GM18868 (cell line): ENCODE measurements at regions not wholly inside any gene's neighbourhood (a gene's known extent, or its start where the extent isn't known, plus 50 kb on each side); places are given as distances from the start of the nearest gene placed in this dataset.
"Not testable (repeated sequence)": the region's sequence is repeated elsewhere in the genome, so short reads cannot be mapped to it uniquely, and the experiment has no call there.

Experiments
- ATAC-seq: cut with Tn5 transposase; IDR thresholded peaks from one replicate; pipeline ENCODE4 v1.9.1; 2021; ENCODE audit warnings: mild to moderate bottlenecking, moderate library complexity; ENCODE audit not compliant: unreplicated experiment

DNA sequence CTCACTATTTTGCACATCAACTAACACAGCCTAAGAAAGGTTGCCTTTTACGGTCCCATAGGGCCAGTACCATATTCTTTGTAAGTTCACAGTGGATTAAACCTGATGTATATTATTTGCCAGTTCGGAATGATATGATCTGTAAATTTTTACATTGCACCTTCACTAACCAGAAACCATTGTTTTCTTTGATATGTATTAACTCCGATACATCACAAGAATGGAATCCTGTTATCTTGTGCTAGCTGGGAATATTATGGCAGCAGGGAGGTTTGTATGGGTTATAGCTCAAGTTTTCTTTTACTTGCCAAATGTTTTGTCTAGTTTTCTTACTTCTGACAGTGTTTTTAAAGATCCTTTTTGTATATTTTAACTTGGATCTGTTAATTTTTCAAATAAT is 51.4 kb upstream of the S1PR1 start:
- ATAC-seq = no peak

DNA sequence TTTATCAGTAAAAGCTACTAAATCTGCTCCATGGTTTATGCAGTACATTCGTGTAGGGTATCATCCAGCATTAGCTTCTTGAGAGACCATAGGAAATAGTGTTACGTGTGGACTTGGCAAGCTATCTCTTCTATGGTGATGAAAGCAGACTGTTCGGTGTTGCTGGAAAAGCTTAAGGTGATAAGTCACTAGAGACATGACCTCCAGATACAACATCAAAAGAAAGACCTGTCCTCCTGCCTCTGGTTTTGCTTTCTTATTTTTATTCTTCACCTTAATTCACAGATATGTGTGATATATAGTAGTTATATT is 53.5 kb upstream of the S1PR1 start:
- ATAC-seq = no peak

DNA sequence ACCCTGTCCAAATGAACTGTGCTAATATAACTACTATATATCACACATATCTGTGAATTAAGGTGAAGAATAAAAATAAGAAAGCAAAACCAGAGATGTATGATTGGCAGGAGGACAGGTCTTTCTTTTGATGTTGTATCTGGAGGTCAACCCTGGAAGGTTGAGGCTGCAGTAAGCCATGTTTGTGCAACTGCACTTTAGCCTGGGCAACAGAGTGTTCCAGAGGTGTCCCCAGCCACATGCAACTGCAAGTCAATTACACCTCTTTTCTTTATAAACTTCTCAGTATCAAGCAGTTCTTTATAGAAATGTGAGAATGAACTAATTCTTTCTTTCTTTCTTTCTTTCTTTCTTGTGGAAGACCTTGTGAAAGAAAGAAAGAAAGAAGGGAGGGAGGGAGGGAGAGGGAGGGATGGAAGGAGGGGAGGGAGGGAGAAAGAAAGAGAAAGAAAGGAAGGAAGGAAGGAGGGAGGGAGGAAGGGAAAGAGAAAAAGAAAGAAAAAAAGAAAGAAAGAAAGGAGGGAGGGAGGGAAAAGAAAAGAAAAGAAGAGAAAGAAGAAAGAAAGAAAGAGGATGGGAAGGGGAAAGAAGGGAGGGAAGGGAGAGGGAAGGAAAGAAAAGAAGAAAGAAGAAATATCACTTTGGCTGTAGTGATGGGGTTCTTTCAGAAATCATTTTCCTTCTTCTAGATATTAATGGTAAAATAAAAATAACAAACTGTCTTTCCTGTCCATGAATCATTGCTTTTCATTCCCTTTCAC is 54.0 kb upstream of the S1PR1 start:
- no peak for ATAC-seq

DNA sequence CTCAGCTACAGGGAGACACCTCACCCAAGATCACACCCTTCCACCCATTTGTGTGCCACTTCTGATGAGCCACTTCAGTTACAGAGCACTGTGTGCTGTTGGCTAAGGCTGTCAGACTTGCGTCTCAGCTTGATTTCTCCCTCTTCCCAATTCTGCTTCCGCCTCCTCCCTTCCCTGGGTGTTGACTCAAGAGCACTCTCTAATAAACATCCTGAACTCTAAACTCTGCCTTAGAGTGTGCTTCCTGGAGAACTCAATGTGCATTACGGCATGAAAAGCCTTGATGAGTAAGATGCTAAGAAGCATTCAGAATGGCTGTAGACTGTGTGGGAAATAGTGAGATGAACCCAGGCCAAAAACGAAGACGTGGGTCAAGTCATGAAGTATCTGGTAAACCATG is 54.9 kb upstream of the S1PR1 start:
- ATAC-seq = no peak

DNA sequence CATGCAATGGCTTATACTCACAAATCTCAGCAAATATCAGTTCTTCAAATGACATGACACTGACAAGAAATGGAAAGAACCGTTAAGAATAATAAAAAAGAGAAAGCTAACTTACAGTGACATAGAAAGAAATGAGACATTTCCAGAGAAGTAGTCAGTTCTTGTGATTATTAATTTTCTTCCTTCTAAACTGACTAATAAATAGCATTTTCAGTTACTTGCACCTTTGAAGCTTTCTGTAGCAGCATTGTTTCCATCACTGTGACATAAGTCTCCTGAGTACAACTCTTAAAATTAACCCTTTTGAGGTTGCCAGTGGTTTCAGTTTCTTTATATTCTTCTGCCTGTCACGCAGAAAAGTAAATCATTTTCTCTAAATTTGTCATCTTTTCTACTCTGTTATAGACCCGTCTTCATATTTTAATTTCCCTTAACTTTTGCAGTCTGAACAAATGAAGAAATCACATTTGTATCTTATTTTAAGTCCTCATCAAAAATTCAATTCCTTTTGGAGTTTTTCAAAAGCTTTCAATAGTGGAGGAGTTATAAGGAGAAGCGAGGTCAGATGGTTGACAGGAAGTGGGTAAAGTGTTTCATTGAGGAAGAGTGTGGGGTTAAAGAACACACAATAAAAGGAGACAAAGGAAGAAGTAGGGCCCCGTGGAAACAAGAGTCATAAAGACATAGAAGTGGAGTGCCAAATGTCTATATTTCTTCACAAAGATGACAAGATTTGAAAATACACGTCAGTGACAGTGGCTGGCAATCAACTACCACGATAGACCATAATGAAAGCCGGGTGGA is 57.9 kb upstream of the S1PR1 start:
- peak; percentile 92 for ATAC-seq

DNA sequence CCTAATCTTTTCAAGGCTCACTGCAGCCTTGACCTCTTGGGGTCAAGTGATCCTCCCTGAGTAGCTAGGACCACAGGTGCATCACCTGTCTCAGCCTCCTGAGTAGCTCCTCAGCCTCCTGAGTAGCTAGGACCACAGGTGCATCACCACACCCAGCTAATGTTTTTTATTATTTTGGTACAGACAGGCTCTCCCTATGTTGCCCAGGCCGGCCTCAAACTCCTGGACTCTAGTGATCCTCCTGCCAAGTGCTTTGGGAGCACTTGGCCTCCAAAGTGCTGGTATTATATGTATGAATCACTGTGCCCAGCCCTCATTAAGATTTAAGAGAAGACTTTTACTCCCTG is 58.5 kb upstream of the S1PR1 start:
- ATAC-seq = no peak

DNA sequence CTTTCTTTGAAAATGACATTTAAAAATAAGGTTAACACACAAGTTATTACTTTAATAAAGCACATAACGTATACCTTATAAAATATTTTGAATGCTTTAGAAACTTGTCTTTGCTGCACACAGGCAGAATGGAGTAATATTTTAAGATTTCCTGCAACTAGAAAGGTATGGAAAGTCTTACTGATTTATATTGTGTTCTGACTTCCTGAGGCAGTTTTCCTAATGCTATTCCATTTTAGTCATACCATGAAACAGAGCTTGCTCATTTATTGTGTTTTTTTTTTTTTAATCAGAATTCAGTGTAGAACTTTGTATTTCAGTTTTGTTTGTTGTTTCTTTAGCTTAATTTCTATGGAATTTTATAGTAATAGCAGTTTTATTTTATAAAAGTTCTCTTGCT is 60.9 kb upstream of the S1PR1 start:
- ATAC-seq = no peak

DNA sequence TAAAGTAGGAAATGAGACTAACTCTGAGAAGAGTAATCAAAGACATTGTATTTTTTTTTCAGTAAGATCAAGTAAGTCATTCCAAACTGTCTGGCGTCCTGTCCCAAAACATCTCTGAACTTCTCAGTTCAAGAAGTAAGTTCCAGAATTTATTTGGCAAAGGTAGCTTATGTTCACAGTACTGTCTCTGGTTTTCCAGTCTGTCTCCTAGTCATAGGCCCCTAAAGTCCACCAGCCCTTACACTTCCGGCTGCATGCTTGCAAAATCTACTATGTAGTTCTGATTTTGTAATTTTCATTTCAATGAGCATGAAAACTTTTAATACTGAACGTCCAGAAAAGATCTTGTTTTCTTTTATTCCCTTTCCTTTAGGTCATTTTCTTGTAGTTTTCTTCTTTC is 61.4 kb upstream of the S1PR1 start:
- ATAC-seq = no peak

DNA sequence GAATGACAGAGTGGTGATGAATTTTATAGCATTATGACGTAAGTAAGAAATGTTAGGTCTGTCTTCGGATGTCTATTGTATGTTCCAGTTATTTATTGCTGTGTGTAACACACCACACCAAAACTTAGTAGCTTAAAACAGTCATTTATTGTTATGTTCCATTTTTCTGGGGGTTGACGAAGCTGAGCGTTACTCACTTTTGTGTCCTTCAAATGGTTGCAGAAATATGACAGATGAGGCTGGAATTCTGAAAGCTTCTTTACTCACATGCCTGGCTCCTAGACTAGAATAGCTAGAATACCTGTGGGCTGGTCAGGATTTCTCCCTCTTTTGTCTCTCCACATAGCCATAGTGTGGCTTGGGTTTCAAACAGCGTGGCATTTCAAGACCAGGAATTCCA is 62.1 kb upstream of the S1PR1 start:
- ATAC-seq = no peak

DNA sequence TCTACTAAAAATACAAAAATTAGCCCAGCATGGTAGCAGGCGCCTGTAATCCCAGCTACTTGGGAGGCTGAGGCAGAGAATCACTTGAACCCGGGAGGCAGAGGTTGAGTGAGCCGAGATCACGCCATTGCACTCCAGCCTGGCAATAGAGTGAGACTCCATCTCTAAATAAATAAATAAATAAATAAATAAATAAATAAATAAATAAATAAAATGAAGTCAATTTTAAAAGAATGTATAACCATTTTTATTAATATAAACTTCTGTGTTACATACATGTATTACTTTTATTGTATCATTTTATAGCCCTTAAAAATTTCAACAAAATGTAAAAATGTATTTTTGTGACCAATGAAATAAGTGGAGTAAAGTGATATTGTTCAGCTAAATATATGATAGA is 62.5 kb upstream of the S1PR1 start:
- not testable (repeated sequence) for ATAC-seq

DNA sequence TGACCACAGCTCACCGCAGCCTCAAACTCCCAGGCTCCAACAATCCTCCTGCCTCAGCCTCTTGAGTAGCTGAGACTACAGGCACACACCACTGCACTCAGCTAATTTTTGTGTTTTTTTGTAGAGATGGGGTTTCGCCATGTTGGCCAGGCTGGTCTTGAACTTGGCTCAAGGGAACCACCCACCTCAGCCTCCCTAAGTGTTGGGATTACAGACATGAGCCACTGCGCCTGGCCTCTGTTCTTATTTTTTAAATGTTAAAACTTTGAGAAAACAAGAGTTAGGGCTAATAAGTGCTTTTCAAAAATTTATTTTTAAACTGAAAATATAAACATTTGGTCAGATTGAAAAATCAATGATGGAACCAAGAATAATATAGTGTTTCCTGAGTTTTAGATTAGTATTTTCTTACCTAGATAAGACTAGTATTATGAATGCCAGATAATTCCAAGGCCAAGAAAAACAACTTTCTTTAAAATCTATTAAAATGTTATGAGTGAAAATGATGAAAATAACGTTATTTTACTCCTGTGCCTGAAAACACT is 66.2 kb upstream of the S1PR1 start:
- ATAC-seq = no peak

DNA sequence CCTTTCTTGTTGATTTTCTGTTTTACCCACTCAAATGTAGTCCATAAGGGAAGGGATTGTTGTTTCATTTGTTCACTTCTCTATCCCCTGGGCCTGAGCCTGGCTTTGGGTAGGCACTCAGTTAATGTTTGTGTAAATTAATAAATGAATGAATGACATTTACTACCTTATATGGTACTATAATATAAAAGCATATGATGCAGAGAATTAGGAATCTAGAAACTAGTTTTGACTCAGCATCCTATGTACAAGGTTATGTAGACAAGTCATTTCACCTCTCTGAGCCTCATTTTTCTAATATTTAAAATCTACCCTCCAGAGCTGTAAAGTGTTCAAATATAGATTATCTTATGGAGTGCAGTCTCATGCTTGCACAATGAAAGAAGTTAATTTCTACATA is 68.9 kb upstream of the S1PR1 start:
- peak; percentile 64 for ATAC-seq

DNA sequence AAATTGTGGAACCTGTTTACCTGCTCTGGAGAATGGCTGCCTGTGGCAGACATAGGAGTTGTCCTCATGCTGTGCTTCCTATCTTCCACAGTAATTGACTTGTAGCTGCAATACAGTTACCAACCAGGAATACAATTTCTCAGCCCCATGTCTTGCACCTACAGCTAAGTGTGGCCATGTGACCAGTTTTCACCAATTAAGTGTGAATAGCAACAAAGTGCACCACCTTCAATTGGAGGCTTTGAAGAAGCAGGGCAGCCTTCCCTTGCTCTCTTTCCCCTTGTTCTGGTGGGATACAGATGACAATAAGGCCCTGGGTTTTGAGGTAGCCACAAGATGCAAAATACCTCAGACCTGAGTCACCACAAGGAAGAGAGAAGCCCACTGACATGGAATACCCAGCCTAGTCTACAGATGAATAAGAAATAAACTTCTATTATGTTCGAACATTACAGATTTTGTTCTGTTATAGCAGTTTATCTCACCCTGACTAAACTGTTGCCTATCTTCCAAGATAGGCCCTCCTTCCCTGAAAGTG is 70.2 kb upstream of the S1PR1 start:
- no peak for ATAC-seq

DNA sequence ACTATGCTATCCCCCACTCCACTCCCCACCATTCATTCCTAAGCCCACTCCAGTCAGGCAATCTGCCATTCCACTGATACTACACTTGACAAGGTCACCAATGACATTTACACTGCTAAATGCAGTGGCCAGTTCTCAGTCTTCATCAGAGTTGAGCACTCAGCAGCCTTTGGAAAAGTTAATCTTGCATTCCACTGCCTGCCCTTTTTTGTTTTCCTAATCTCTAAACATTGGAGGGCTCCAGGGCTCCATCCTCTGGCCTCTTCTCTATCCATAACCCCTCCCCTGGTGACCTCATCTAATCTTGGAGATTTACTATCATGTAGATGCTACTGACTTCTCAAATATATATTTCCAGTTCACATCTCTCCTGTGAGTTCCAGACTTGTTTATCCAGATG is 70.9 kb upstream of the S1PR1 start:
- no peak for ATAC-seq

DNA sequence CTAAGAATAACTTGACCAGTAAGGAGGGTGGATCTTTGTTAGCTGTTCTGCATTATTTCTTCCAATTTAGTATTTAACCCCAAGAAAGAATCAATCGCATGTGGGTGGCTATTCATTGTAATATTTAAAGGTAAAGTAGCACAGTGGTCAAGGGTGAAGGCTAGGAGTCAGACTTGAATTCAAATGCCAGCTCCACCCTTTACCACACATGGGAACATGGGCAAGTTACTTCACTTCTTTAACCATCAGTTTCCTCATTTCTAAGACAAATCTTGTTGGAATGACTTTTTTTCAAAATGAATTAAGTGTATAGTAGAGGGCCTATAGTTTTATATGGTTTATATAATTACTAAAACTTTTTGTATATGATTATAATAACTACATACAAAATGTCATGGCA is 71.3 kb upstream of the S1PR1 start:
- ATAC-seq = no peak

DNA sequence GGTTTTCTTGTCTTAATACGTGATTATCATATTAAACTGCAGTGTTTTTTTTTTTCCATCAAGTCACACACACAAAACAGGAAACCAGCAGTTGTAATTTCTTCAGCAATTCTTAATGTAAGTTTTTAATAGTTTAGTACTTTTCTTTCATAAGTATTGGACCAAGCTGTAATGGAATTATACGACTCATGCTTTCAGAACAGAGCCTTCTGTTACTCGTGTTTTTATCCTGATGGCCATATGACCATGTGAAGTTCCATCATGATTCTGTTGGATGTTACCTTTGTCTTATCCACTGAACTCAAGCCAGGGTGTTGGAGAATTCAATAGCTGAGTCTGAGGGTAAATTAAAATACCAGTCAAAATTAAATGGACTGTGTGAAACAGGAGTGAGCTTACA is 72.0 kb upstream of the S1PR1 start:
- ATAC-seq = no peak

DNA sequence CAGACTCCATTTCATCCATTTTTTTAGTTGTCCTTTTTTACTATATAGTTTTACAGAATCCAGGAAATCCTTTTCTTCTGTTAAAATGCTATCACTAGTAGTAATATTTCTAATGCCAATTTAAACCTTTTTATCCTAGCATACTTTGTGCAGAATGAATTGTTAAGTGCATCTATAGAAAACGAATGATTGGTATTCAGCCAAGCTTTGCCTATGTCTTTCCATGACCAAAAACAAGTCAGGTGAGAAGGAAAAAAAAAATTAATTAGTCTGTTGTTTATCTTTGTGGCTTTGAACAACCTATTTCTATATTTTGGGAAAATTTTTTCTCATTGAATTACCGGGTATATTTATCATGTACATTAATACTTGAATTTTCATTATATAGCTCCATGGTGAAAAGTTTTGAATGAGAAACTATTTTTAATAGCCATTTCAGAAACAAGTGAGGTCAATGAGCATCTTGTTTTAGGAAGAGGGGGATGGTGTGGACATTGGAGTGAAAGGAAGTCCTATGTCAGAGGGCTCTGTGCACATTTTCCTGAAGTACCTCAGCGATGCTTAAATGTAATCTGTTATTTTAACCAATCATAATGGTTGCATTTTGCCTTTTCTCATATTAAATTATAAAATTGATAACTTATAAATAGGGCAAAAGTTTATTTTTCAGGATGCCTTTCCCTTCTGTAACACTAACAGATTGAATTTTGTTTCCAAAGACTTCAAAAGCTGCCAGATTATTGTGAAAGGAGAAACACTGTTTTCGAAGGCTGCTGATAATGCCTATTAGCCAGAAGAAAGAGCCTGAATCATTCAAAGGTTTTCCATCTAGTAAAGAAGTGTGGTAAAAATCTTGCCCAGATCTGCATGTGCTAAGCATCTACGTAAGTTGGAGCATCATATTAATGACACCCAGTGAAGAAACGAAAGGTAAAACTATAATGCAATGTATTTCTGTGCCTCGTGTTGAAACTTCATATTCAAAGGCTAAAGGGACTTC is 73.8 kb upstream of the S1PR1 start:
- ATAC-seq = no peak

DNA sequence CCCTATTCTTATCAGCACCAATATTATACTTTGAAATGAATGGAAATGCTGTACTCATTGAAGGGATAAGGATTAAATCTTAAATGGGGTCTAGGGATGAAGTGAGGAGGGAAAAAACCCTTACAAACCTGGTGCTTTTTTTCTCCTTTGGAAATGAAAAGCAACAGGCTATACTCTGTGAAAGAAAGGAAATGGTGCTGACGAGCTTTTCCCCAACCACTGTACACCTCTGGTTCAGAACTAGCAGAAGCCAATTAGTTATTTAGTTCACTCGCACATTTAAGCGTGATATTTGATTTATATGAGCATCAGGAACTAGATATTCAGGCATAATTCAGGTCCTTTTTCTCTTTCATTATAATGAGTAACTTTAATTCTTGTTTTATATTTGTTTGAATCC is 74.5 kb upstream of the S1PR1 start:
- no peak for ATAC-seq

DNA sequence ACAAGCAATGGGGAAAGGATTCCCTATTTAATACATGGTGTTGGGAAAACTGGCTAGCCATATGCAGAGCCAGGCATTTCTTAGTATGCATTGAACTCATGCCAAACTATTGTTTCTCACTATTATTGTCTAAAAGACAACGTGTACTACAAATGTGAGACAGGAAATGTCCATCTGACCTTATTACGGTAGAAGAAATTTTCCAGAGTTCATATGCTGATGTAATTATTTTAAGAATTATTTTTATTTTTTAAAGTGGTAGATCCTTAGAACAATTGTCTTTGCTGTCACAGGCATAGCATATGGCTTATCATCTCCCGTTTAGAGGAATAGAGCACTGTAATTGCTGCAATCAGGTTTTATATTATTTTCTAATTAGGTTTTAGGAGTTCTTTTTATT is 75.2 kb upstream of the S1PR1 start:
- no peak for ATAC-seq

DNA sequence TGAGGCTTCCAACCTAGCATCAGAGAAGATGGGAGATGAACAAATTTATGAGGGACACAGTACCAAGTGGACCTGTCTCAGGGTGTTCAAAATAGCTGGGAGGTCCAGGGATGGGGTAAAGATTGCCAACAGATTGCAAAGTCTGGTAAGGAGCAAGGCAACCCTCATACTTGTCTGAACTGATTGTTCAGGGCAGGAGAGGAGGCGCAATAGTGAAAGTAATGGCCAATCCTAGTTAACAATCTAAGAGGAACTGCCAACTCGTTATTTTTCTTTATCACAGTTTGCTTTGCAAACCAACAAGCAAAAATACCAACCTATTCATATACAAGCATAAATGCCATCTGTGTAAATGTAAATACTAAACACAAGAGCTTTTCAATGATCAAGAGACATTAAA is 78.4 kb upstream of the S1PR1 start:
- ATAC-seq = no peak

DNA sequence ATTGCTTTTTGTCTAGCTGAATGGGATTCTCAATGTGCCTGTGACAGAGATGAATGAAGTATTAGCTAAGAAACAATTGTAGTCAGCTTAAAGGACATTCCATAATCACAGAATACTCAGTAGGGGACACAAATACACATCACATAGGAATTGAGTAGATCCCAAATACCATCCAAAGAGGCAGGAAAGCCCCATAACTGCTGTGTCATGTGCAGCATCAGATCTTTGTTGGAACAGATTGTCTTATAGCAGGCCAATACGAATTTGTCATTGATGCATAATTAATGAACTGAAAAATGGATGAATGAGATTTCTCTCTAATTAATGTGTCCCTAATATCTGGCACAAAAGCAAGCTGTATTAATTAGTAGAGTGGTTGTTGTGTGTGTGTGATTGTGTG is 82.3 kb upstream of the S1PR1 start:
- no peak for ATAC-seq
